Upper lobe of left lung (tissue), 6 donors: ENCODE measurements at regions not wholly inside any gene's neighbourhood (a gene's known extent, or its start where the extent isn't known, plus 50 kb on each side); places are given as distances from the start of the nearest gene placed in this dataset.

ENCODE experiments used
- ATAC-seq, 2 donors: fragments of 200-7000 bp; cut with Tn5 transposase; one replicate each; pipeline ENCODE4 v1.9.1; 2022; ENCODE audit warnings: mild to moderate bottlenecking in 2 of 2, moderate library complexity in 2 of 2; ENCODE audit not compliant: low FRiP score in 2 of 2
- DNase-seq, 2 donors: peaks; one replicate each; pipeline ENCODE4 v3.0.0-alpha.2; 2019 to 2020
- H3K27ac ChIP-seq, 4 donors: fragments of 200-600 bp; sonication (generic); one replicate each; pipeline ENCODE4 v1.5.1; 2016 to 2019
- H3K27me3 ChIP-seq, 4 donors: fragments of 200-600 bp; sonication (generic); one replicate each; pipeline ENCODE4 v1.5.1; 2017 to 2019
- H3K36me3 ChIP-seq, 4 donors: fragments of 200-600 bp; sonication (generic); one replicate each; pipeline ENCODE4 v1.5.1; 2016 to 2019
- H3K4me1 ChIP-seq, 4 donors: fragments of 200-600 bp; sonication (generic); one replicate each; pipeline ENCODE4 v1.5.1; 2018 to 2019
- H3K4me3 ChIP-seq, 4 donors: fragments of 200-600 bp; sonication (generic); one replicate each; pipeline ENCODE4 v1.5.1; 2017 to 2019; ENCODE audit warnings: mild to moderate bottlenecking in 2 of 4, moderate library complexity in 1 of 4
- H3K9me3 ChIP-seq, 4 donors: fragments of 200-600 bp; sonication (generic); one replicate each; pipeline ENCODE4 v1.5.1; 2018 to 2019
- EP300 ChIP-seq, 4 donors: sonication (generic); formaldehyde crosslinking; IDR thresholded peaks; one replicate each; pipeline ENCODE4 v1.5.1; 2017; ENCODE audit warnings: antibody characterized with exemption in 4 of 4, control low read depth in 2 of 4
- POLR2A ChIP-seq, 4 donors: fragments of 450-650 bp; IDR thresholded peaks; one replicate each; pipeline ENCODE4 v1.5.1; 2016 to 2017; ENCODE audit warnings: antibody characterized with exemption in 4 of 4, mild to moderate bottlenecking in 2 of 4
- POLR2AphosphoS5 ChIP-seq, 2 donors: sonication (generic); formaldehyde crosslinking; IDR thresholded peaks; one replicate each; pipeline ENCODE4 v1.5.1; 2017; ENCODE audit warnings: antibody characterized with exemption in 2 of 2
- WGBS, 2 donors: methylation state at CpG; one replicate each; pipeline ENCODE4 v1.1.5; 2017 to 2018; 5-methylcytosine and 5-hydroxymethylcytosine counted together
- TF ChIP-seq, protein P1 (sequence below), 6 experiments: fragments of 450-650 bp in 4 of 6; fragments of 200-600 bp in 2 of 6; sonication (generic) in 2 of 6; IDR thresholded peaks; one replicate each; pipeline ENCODE4 v1.5.1; 2016 to 2019; ENCODE audit warnings: antibody characterized with exemption in 6 of 6
- donor health status: DM: no; HTN: no; CAD: no; lungs with moderate emphysema.
- donor health status: DM: no; HTN: yes; CAD: no; lungs with severe emphysema.

DNA sequence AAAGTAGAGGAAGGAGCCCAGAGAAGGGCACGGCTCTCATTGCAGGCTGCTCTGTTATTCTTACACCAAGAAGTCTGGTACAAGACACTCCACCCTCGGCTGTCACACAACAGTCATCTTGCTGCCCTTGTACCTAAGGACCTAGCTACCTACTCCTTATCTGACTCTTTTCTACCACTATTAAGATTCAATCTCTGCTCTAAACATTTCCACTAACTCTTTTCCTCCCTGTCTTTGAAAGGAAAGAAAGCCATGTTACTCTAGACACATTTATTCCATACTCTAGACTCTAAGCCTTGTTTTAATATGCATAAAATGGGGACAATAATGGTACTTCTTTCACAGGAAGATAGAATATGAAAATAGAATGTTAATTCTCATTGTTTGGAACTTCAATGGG, 73.3 kb upstream of the C3orf49 start:
- H3K36me3 ChIP-seq: no peaks in the 10 kb centered on the region
- H3K4me3 ChIP-seq: no peak overlapping the region
- no peaks in the 10 kb centered on the region for H3K9me3 ChIP-seq
- ATAC-seq (no peak), DNase-seq (no peak)
- H3K27me3 ChIP-seq: no peaks in the 10 kb centered on the region
- WGBS, 2 donors: 81 to 84% methylated on average over 2 of the region's 2 CpGs
- TF ChIP-seq POLR2AphosphoS5 (IDR thresholded peaks at IDR 0.05): no peak
- no peak for TF ChIP-seq POLR2A (IDR thresholded peaks at IDR 0.05)
- no peak overlapping the region for H3K27ac ChIP-seq
- H3K4me1 ChIP-seq: no peaks in the 10 kb centered on the region

DNA sequence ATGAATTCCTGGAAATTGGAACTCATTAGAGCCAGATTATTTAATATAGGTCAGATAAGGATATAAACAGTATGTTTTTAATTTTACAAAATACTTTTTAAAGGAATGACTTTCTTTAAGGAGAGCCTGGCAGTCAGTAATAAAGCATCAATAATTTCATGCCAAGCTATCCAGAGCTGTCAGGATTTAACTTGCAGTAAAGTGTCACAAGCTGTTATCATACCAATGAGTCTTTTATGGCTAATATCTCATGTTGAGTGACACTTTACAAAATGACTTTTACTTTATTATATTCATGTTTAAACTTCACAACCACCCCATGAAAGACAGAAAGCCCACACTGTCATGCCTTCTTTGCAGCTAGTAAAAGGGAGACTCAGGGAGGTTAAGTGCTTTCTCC, 72.9 kb upstream of the C3orf49 start:
- Histone ChIP-seq H3K9me3 (no peaks in the 10 kb centered on the region), H3K27me3 (no peaks in the 10 kb centered on the region), H3K36me3 (no peaks in the 10 kb centered on the region), H3K4me1 (no peaks in the 10 kb centered on the region), H3K4me3 (no peak overlapping the region), H3K27ac (no peak overlapping the region)
- ATAC-seq (no peak), DNase-seq (no peak)
- TF ChIP-seq POLR2A (IDR thresholded peaks at IDR 0.05): no peak
- TF ChIP-seq, protein P1, sequence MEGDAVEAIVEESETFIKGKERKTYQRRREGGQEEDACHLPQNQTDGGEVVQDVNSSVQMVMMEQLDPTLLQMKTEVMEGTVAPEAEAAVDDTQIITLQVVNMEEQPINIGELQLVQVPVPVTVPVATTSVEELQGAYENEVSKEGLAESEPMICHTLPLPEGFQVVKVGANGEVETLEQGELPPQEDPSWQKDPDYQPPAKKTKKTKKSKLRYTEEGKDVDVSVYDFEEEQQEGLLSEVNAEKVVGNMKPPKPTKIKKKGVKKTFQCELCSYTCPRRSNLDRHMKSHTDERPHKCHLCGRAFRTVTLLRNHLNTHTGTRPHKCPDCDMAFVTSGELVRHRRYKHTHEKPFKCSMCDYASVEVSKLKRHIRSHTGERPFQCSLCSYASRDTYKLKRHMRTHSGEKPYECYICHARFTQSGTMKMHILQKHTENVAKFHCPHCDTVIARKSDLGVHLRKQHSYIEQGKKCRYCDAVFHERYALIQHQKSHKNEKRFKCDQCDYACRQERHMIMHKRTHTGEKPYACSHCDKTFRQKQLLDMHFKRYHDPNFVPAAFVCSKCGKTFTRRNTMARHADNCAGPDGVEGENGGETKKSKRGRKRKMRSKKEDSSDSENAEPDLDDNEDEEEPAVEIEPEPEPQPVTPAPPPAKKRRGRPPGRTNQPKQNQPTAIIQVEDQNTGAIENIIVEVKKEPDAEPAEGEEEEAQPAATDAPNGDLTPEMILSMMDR (IDR thresholded peaks at IDR 0.05): no peak
- TF ChIP-seq EP300 (IDR thresholded peaks at IDR 0.05): no peak
- TF ChIP-seq POLR2AphosphoS5 (IDR thresholded peaks at IDR 0.05): no peak

DNA sequence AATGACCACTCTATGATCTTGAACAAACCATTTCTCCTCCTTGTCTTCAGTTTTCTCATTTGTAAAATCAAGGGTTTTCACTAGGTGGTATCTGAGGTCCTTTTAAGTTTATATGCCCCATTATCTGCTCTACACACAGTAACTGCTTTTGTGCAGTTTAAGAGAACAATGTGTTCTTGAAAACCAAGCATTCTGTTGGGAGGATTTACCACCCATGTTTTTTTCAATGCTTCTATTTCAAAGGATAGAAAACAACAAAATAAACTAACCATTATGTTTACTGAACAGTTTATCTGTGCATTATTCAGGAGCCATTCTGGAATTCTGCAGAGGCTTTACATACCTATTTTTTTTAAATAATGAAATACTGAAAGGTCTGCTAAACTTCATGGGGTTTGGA, 67.6 kb upstream of the C3orf49 start:
- Histone ChIP-seq H3K27ac (no peak overlapping the region), H3K36me3 (no peaks in the 10 kb centered on the region), H3K4me3 (no peak overlapping the region), H3K9me3 (no peaks in the 10 kb centered on the region), H3K27me3 (no peaks in the 10 kb centered on the region), H3K4me1 (no peaks in the 10 kb centered on the region)
- no peak for DNase-seq
- TF ChIP-seq, protein P1 (IDR thresholded peaks at IDR 0.05): no peak
- TF ChIP-seq EP300 (IDR thresholded peaks at IDR 0.05) (no peak), POLR2AphosphoS5 (IDR thresholded peaks at IDR 0.05) (no peak), POLR2A (IDR thresholded peaks at IDR 0.05) (no peak)
- no peak for ATAC-seq

DNA sequence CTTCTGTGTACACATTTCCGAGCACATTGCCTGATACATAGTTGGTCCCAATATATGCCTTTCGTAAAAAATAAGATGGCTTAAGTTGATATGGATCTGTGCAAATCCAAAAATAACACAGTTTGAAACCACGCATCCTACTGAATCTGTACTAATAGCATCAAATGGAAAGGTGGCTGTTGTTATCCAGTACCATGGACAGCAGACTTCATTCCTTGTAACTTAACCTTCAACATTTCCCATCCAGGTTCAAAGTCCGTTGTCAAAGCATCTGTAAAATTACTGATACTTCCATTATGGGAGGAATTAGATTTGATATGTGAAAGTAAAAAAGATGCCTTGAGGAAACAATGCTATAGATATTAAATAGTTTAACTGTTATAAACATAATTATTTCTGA, 65.5 kb upstream of the C3orf49 start:
- Histone ChIP-seq H3K9me3 (no peaks in the 10 kb centered on the region), H3K27ac (no peak overlapping the region), H3K27me3 (no peaks in the 10 kb centered on the region), H3K36me3 (no peaks in the 10 kb centered on the region), H3K4me3 (no peak overlapping the region), H3K4me1 (no peaks in the 10 kb centered on the region)
- WGBS, 2 donors: 46 to 55% methylated on average over 4 of the region's 4 CpGs
- ATAC-seq: no peak
- TF ChIP-seq POLR2A (IDR thresholded peaks at IDR 0.05) (no peak), EP300 (IDR thresholded peaks at IDR 0.05) (no peak), POLR2AphosphoS5 (IDR thresholded peaks at IDR 0.05) (no peak)
- TF ChIP-seq, protein P1 (IDR thresholded peaks at IDR 0.05): no peak
- DNase-seq: no peak

DNA sequence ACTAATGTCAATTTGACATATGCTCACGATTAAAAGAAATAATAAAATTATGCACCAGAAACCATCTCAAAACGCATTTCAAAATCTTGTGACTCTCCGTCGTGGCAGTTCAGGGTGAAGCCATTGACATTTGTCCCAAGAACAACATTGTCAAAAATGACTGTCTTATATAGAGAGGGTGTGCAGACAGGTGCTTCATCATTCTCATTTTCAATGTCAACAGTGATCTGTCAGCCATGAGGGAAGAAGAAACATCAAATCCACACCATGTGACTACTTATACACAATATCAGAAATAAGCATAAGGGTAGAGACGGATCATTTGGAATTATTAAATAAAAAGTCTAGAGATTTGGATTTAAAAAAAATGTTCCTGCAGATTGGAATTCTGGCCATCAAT, 65.1 kb upstream of the C3orf49 start:
- WGBS, 2 donors: 40 to 46% methylated on average over 5 of the region's 5 CpGs
- Histone ChIP-seq H3K27ac (no peak overlapping the region), H3K9me3 (no peaks in the 10 kb centered on the region), H3K36me3 (no peaks in the 10 kb centered on the region), H3K27me3 (no peaks in the 10 kb centered on the region), H3K4me1 (no peaks in the 10 kb centered on the region), H3K4me3 (no peak overlapping the region)
- ATAC-seq (no peak), DNase-seq (no peak)
- TF ChIP-seq POLR2A (IDR thresholded peaks at IDR 0.05) (no peak), EP300 (IDR thresholded peaks at IDR 0.05) (no peak), POLR2AphosphoS5 (IDR thresholded peaks at IDR 0.05) (no peak)
- TF ChIP-seq, protein P1 (IDR thresholded peaks at IDR 0.05): no peak
